AG04450 (cell line): ENCODE measurements at regions not wholly inside any gene's neighbourhood (a gene's known extent, or its start where the extent isn't known, plus 50 kb on each side); places are given as distances from the start of the nearest gene placed in this dataset.

Source experiments
- CTCF ChIA-PET: fragments of 300-600, 350-600 bp; formaldehyde crosslinking; extraction: SDS; loops from one replicate; lab custom pipeline; 2022; ENCODE audit warnings: antibody characterized with exemption, inconsistent platforms; lab: Charles Lee
- POLR2A ChIA-PET: fragments of 350-600 bp; formaldehyde crosslinking; extraction: SDS; loops from one replicate; lab custom pipeline; 2021; ENCODE audit warnings: antibody characterized with exemption, inconsistent platforms; lab: Yijun Ruan, JAX
- DNase-seq: peaks from one replicate; pipeline ENCODE4 v3.0.0-alpha.2; 2011; ENCODE audit warnings: low read depth, low spot score
- H3K27ac ChIP-seq: one replicate; pipeline ENCODE4 v1.5.1; 2012; ENCODE audit warnings: low read depth, low read length, control low read depth
- H3K27me3 ChIP-seq: one replicate; pipeline ENCODE4 v1.6.0; 2012; ENCODE audit warnings: low read length; ENCODE audit not compliant: control insufficient read depth, insufficient read depth
- H3K4me3 ChIP-seq: 2 replicates; pipeline ENCODE4 v1.5.1; 2011; ENCODE audit warnings: mild to moderate bottlenecking, low read depth, low read length, control low read depth
- H3K9me3 ChIP-seq: 2 replicates; pipeline ENCODE4 v1.5.1; 2012; ENCODE audit warnings: low read length; ENCODE audit not compliant: control insufficient read depth, insufficient read depth
- CTCF ChIP-seq: IDR thresholded peaks from 2 replicates; pipeline ENCODE4 v1.5.1; 2011; ENCODE audit warnings: low read depth, low read length, control low read depth, inconsistent platforms

GRCh38 chr13:48181482-48182145 is 51.4 kb upstream of the ITM2B start:
- Histone ChIP-seq H3K27ac (no peak overlapping the region), H3K27me3 (no peaks in the 10 kb centered on the region), H3K9me3 (no peaks in the 10 kb centered on the region), H3K4me3 (no peak overlapping the region)
- no peak for TF ChIP-seq CTCF
- ChIA-PET CTCF (interaction anchor here (1.1 kb wide), 1 partner anchor 398 kb away, joined by 3 read pairs; no protein-coding TSS in a partner anchor), POLR2A (no interaction called here)
- DNase-seq = no peak

DNA sequence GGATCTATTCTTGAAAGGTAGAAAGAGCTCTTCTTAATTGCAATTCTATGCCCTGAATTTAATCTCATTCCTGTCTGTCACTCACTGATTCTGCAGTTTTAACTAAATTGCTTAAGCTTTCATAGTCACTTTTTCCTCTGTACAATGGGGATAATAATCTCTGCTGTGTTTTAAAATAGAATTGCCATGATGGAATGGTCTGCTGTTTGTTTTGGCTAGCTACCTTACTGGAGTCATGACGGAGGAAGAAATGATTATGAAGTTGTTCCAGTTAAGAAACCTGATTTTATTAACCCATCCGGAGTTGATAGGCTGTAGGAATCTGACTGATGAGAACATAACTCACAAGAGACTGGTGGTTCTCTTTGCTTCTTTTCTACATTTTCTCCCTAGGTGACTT is 54.9 kb upstream of the ITM2B start:
- no peak overlapping the region for H3K4me3 ChIP-seq
- no peaks in the 10 kb centered on the region for H3K9me3 ChIP-seq
- DNase-seq = no peak
- ChIA-PET CTCF (no interaction called here), POLR2A (no interaction called here)
- no peak for TF ChIP-seq CTCF
- no peaks in the 10 kb centered on the region for H3K27me3 ChIP-seq
- no peak overlapping the region for H3K27ac ChIP-seq

DNA sequence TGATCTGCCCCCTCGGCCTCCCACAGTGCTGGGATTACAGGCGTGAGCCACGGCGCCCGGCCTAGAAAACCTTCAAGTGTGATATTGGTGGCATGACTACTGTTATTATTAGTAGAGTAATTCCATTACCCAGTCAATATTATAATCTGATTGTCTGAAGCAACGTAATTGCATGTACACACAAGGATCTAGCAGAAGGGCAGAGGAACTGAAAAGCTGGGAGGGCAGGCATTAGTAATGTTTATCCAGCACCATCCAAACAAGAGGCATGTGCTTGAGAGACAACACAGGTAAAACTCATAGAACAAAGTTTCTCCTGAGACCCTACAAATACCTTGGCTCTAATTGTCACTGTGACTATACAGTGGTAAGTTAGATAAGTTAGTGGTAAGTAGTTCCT is 56.2 kb upstream of the ITM2B start:
- H3K9me3 ChIP-seq = no peaks in the 10 kb centered on the region
- no peak for DNase-seq
- no peak for TF ChIP-seq CTCF
- POLR2A ChIA-PET = no interaction called here
- no peaks in the 10 kb centered on the region for H3K27me3 ChIP-seq
- H3K4me3 ChIP-seq = no peak overlapping the region
- H3K27ac ChIP-seq = no peak overlapping the region
- CTCF ChIA-PET = no interaction called here

DNA sequence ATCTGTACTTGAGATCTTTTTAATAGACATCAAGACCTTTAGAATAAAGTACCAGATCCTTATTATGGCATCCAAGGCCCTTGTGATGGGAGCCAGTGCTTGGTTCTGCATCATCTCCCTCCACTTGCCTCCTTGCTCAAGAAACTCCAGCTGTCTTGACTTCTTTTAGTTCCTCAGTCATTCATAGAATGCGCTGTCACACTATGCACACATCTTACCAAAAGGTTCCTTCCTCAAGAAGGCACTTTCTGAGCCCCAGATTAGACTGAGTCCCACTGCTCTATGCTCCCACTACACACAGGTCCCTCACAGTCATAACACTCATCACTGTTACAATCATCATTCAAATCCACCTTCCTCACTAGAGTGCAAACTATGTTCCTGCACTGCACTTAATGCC is 57.8 kb upstream of the ITM2B start:
- Histone ChIP-seq H3K9me3 (no peaks in the 10 kb centered on the region), H3K27ac (no peak overlapping the region), H3K27me3 (no peaks in the 10 kb centered on the region), H3K4me3 (no peak overlapping the region)
- no peak for TF ChIP-seq CTCF
- CTCF ChIA-PET = no interaction called here
- POLR2A ChIA-PET = no interaction called here
- no peak for DNase-seq

DNA sequence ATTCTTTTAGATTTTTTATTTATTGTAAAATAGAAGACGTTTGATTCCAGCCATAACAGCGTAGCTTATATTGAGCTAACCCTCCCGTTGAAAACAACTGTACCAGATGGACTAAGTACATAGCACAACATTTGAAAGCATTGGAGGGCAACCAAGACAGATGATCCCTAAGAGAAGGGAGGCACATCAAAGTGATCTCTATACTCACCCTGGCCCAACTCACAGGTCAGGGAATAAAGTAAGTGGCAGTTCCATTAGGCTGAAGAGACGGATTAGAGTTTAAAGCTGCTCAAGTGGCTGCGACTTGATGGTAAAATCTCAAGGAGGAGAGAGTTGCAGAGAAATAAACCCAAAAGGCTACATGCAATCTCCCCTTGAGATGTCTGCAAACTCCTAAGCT is 65.1 kb upstream of the ITM2B start:
- no peaks in the 10 kb centered on the region for H3K9me3 ChIP-seq
- ChIA-PET POLR2A (no interaction called here), CTCF (no interaction called here)
- peaks cover 6% of the 10 kb centered on the region for H3K27me3 ChIP-seq
- no peak for DNase-seq
- H3K27ac ChIP-seq = no peak overlapping the region
- no peak for TF ChIP-seq CTCF
- no peak overlapping the region for H3K4me3 ChIP-seq
